Vagina (tissue), 2 donors: ENCODE measurements at regions not wholly inside any gene's neighbourhood (a gene's known extent, or its start where the extent isn't known, plus 50 kb on each side); places are given as distances from the start of the nearest gene placed in this dataset.

Experiments
- POLR2AphosphoS5 ChIP-seq, 2 donors: sonication (generic); formaldehyde crosslinking; IDR thresholded peaks; one replicate each; pipeline ENCODE4 v1.9.0; 2017; ENCODE audit warnings: antibody characterized with exemption in 2 of 2, mild to moderate bottlenecking in 2 of 2, low read depth in 1 of 2; ENCODE audit not compliant: insufficient read depth in 1 of 2
- TF ChIP-seq, protein P1 (sequence below), 3 experiments: fragments of 450-650 bp in 2 of 3; fragments of 200-600 bp in 1 of 3; sonication (generic) in 1 of 3; IDR thresholded peaks; one replicate each; pipeline ENCODE4 v1.5.1; 2017 to 2019; ENCODE audit warnings: antibody characterized with exemption in 3 of 3, mild to moderate bottlenecking in 2 of 3, moderate library complexity in 2 of 3

DNA sequence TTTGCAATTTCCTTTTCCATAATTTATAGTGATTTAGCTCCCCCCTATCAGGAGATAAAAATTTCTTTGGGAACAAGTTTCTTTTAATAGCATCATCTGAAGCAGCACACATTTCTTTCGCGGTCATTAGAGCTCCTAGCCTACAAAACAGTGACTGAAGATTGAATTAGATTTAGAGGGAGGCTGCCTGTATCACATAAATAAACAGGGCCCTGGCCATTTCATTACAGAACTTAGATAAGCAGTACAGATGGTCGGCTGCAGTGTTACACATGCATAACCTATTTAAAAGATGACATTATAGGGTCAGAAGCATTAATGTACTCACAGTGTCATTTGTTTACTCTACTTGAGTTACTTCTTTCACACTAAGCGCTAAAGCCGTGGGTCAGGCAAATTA, 81.4 kb upstream of the SLC25A26 start:
- TF ChIP-seq, protein P1, sequence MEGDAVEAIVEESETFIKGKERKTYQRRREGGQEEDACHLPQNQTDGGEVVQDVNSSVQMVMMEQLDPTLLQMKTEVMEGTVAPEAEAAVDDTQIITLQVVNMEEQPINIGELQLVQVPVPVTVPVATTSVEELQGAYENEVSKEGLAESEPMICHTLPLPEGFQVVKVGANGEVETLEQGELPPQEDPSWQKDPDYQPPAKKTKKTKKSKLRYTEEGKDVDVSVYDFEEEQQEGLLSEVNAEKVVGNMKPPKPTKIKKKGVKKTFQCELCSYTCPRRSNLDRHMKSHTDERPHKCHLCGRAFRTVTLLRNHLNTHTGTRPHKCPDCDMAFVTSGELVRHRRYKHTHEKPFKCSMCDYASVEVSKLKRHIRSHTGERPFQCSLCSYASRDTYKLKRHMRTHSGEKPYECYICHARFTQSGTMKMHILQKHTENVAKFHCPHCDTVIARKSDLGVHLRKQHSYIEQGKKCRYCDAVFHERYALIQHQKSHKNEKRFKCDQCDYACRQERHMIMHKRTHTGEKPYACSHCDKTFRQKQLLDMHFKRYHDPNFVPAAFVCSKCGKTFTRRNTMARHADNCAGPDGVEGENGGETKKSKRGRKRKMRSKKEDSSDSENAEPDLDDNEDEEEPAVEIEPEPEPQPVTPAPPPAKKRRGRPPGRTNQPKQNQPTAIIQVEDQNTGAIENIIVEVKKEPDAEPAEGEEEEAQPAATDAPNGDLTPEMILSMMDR (IDR thresholded peaks at IDR 0.05), result no peak
- TF ChIP-seq POLR2AphosphoS5 (IDR thresholded peaks at IDR 0.05; ENCODE audit: insufficient read depth in 1 of 2, low read depth in 1 of 2), result no peak
